ENCODE measurements at regions not wholly inside any gene's neighbourhood (a gene's known extent, or its start where the extent isn't known, plus 50 kb on each side); places are given as distances from the start of the nearest gene placed in this dataset.

DNA sequence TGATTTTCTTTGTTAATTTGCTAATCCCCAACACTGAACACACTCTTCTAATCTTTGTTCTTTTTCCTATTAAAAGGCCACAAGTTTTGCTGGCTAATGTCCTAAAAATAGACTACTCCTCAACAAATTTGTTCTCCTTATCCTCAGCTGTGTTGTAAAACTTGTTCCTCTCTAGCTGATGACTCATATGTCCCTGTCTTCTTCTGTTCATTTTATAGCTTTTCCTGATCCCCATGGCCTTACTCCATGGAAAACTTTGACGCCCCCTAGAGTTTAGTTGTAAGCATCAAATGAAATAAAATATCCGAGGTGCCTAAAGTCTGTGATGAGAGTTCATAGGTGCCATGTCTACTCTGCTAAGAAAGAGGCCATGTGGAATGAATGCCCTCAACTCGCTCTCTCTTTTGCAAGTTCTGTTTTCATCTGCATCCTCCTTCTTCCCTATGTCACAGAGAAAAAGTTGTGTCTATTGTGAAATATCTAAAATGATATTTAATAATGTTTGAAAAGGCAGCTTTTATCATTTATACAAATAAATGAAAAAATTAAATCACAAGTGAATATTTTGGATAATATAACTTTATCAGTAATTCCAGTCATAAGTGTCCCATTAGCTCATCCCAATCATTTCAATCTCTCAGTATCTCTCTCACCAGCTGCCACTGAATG lies 237.9 kb downstream of the IPO8 start:
- ATAC-seq = no peak

DNA sequence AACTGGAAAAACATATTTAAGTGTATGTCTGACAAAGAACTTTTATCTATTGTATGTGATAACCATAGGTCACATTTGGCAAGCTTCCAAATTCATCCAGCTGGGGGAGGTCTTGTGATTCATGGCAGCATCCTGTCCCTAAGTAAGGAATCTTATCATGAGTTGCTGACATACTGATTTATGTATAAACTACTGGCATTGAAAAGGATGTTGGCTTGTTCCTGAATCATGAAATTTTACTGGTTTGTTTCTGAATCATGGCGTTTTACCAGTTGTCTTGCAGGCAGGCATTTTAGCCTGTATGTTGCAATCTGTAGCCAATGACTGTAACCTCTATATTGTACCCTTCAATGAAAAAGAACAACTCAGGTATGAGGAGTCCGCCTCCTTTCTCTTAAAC lies 244.8 kb downstream of the IPO8 start:
- no peaks in the 10 kb centered on the region for H3K36me3 Mint-ChIP-seq
- peaks cover 9 to 12% of the 10 kb centered on the region in 2 donors for H3K9me3 Mint-ChIP-seq
- ATAC-seq (no peak), DNase-seq (ENCODE audit: low spot score in 2 of 2) (no peak)
- H3K27ac Mint-ChIP-seq = no peak overlapping the region

More for the DNA sequence above, 237.9 kb downstream of the IPO8 start:
- H3K27ac Mint-ChIP-seq = no peak overlapping the region
- no peak for DNase-seq (ENCODE audit: low spot score in 2 of 2)
- H3K36me3 Mint-ChIP-seq = no peaks in the 10 kb centered on the region
- peaks cover 5 to 13% of the 10 kb centered on the region in 2 donors for H3K9me3 Mint-ChIP-seq

DNA sequence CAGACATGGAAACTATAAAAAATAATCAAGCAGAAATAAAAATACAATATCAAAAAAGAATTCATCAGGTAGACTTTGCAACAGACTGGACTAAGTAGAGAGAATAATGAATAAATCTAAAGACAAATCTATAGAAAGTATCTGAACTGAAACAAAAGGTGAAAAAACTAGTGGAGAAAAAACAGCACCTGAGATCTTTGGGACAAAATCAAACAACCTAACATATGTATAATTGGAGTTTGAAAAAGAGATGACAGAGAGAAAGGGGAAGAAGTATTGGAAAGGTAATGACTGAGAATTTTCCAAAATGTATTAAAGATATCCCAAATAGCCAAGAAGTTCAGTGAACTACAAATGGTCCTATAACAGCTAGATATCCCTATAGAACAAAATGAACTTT lies 245.4 kb downstream of the IPO8 start:
- Mint-ChIP-seq H3K36me3 (no peaks in the 10 kb centered on the region), H3K27ac (no peak overlapping the region), H3K9me3 (peaks cover 9 to 12% of the 10 kb centered on the region in 2 donors)
- DNase-seq (ENCODE audit: low spot score in 2 of 2) = no peak
- no peak for ATAC-seq

GRCh38 chr12:30448038-30448437 lies 247.6 kb downstream of the IPO8 start:
- no peaks in the 10 kb centered on the region for H3K36me3 Mint-ChIP-seq
- no peak for DNase-seq (ENCODE audit: low spot score in 2 of 2)
- ATAC-seq = no peak
- peaks cover 9 to 12% of the 10 kb centered on the region in 2 donors for H3K9me3 Mint-ChIP-seq
- H3K27ac Mint-ChIP-seq = peak overlapping the region in 1 of 2 donors; percentile 1

DNA sequence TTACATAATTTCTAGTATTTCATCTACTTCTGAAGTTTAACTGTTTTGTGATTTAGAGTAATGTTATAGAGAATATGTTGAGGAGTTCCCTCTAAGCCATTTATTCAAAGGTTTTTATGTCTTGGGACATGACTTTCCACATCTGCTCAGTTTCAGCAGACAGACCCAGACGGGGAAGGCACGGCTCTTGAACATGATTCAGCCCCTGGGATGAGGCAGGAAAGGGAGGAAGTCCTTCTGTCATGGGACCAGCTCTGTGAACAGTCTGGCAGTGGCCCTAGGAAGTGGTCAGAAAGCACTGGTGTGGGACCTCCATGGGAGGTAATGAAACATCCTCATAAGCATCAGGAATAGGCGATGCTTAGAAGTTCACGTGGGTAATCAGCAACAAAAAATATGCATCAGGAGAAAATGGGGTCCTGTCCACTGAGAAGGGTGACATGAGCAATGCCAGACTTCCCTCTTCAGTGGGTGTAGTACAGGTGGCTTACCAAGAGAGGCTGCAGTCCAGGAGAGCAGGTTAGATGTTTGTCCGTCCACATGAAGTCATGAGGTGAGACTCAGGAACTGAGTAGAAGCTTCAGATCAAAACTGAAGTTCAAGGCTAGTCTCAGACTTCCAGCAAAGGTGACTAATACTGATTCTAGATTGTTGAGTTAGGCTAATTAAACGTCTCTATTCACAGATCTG lies 248.5 kb downstream of the IPO8 start:
- Mint-ChIP-seq H3K27ac (no peak overlapping the region), H3K9me3 (peaks cover 5 to 9% of the 10 kb centered on the region in 2 donors), H3K36me3 (no peaks in the 10 kb centered on the region)
- DNase-seq (ENCODE audit: low spot score in 2 of 2) = no peak
- no peak for ATAC-seq

DNA sequence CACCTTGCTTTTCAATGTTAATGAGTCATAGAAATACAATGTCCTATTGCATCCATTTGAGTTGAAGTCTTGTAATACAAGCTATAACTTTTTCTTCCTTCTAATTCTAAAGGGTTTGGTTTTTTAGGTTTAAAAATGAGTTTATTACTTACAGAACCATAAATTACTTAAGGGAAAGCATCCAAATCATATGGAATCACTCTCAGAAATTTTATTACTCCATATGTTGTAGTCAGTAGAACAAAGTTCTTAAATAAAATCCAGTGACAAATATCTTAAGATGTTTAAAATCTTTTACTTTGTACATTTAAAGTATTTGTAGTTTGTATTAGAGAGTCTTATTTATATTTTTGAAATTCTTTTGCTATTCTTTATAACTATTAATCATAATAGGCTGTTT lies 253.2 kb downstream of the IPO8 start:
- Mint-ChIP-seq H3K9me3 (no peaks in the 10 kb centered on the region), H3K27ac (no peak overlapping the region), H3K36me3 (no peaks in the 10 kb centered on the region)
- ATAC-seq (no peak), DNase-seq (ENCODE audit: low spot score in 2 of 2) (no peak)

- Mint-ChIP-seq H3K36me3 (peaks cover 0 to 5% of the 10 kb centered on the region in 2 donors), H3K27ac (no peak overlapping the region), H3K9me3 (peaks cover 0 to 4% of the 10 kb centered on the region in 2 donors)
- no peak for ATAC-seq
- no peak for DNase-seq (ENCODE audit: low spot score in 2 of 2)
Observed at GRCh38 chr12:30440826-30441602, 254.7 kb downstream of the IPO8 start.

GRCh38 chr12:30439201-30439600 lies 256.5 kb downstream of the IPO8 start:
- peaks cover 0 to 5% of the 10 kb centered on the region in 2 donors for H3K36me3 Mint-ChIP-seq
- no peak for DNase-seq (ENCODE audit: low spot score in 2 of 2)
- no peak for ATAC-seq
- no peak overlapping the region for H3K27ac Mint-ChIP-seq
- H3K9me3 Mint-ChIP-seq = peaks cover 0 to 4% of the 10 kb centered on the region in 2 donors

DNA sequence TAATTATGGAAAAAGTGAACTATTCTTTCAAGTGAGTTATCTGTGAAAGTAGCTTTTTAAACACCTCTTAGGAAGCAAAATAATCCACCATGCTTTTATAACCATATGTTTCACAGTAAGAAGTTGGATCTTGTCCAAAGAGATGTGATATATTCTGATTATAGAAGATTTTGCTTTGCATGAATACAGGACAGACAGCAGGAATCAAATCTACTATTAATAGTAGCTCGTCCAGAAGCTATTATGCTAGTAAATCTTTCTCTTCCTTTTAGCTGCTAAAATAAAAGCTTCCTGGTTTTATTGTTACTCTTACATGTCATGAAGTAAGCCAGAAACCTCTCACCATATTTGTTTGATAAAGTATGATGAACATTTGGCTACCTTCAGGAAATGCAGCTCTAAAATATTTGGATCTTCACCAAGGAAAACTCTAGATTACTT lies 257.0 kb downstream of the IPO8 start:
- Mint-ChIP-seq H3K27ac (no peak overlapping the region), H3K9me3 (peaks cover 0 to 4% of the 10 kb centered on the region in 2 donors), H3K36me3 (peaks cover 0 to 5% of the 10 kb centered on the region in 2 donors)
- no peak for ATAC-seq
- no peak for DNase-seq (ENCODE audit: low spot score in 2 of 2)

DNA sequence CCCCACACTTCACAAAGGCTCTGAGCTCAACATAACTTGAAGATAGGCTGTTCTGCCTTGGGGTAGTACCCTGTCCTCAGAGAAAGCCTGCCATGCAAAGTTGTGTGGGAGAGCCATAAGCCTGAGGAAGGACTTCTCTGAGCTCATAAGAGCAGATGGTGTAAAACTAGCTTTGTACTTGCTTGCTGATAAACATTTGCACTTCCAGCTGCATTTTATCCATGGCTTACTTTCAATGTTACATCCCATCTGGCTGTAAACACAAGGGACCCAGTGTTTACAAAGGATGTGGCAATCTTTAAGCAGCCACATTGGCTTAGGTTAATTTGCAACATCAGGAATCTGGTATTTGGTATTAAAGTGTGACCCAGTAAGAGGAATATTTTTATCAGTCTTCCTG lies 258.1 kb downstream of the IPO8 start:
- DNase-seq (ENCODE audit: low spot score in 2 of 2) (no peak), ATAC-seq (no peak)
- no peak overlapping the region for H3K27ac Mint-ChIP-seq
- H3K36me3 Mint-ChIP-seq = peaks cover 0 to 5% of the 10 kb centered on the region in 2 donors
- H3K9me3 Mint-ChIP-seq = peaks cover 0 to 4% of the 10 kb centered on the region in 2 donors

DNA sequence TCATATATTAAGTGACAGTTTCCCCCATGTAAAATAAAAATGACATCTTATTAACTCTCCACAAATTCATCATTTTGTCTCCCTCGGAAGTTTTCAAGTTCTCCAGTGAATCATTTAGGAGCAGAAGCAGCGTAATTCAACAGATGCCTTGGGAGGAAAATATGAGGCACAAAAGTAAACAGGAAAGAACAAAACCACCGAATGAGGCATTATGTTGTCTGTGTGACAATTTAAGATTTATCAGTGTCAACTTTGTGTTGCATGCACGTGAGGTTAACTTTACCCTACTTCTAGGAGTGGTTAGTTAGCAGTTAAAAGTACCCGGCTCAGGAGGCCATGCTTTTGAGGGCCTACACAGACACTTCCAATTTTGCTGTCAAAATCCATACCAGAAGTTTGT lies 258.6 kb downstream of the IPO8 start:
- ATAC-seq (no peak), DNase-seq (ENCODE audit: low spot score in 2 of 2) (no peak)
- Mint-ChIP-seq H3K9me3 (peaks cover 0 to 4% of the 10 kb centered on the region in 2 donors), H3K36me3 (peaks cover 0 to 5% of the 10 kb centered on the region in 2 donors), H3K27ac (no peak overlapping the region)

DNA sequence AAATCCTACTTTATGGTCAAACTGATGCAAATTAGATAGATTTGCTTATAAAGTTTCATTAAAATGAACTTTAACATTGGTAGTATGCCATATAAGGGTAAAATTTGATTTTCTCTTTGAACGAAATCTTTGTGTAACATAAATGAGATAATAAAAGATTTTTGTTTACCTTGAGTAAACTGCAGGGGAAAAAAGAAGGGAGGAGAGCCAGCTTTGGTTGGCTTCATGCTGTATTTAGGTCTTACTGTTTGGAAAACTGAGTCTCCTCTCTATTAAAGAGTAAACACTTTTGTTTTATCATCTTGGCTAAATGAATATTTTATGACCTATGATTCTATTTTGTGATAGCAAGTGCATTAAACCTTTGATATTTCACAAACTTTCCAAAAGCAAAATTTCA lies 267.6 kb downstream of the IPO8 start:
- no peak for DNase-seq (ENCODE audit: low spot score in 2 of 2)
- Mint-ChIP-seq H3K27ac (no peak overlapping the region), H3K36me3 (no peaks in the 10 kb centered on the region), H3K9me3 (peaks cover 8 to 18% of the 10 kb centered on the region in 2 donors)
- no peak for ATAC-seq

DNA sequence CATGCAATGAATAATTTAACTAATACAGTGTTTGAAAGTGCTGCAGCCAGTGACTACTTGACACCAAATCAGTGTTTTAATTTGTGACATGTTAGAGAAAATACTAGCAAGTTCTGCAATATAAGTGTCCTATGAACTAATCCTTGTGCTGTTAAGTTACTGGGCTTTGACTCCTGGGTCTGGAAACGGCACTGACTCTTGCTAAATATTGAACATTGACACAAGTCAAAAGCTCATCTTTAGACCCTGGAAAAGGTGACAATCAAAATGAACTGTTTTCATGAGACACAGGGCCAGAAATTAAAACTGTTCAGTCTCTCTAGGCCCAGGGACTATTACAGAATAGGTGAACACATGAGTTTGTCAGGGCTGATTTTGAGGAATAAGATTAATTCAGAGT lies 268.1 kb downstream of the IPO8 start:
- ATAC-seq (no peak), DNase-seq (ENCODE audit: low spot score in 2 of 2) (no peak)
- H3K36me3 Mint-ChIP-seq = no peaks in the 10 kb centered on the region
- peaks cover 8 to 23% of the 10 kb centered on the region in 2 donors for H3K9me3 Mint-ChIP-seq
- no peak overlapping the region for H3K27ac Mint-ChIP-seq

- no peaks in the 10 kb centered on the region for H3K36me3 Mint-ChIP-seq
- no peak overlapping the region for H3K27ac Mint-ChIP-seq
- no peak for ATAC-seq
Observed at GRCh38 chr12:30425445-30425844, 270.2 kb downstream of the IPO8 start.

GRCh38 chr12:30423330-30423729 lies 272.3 kb downstream of the IPO8 start:
- ATAC-seq = no peak
- DNase-seq (ENCODE audit: low spot score in 2 of 2) = no peak
- no peak overlapping the region for H3K27ac Mint-ChIP-seq
- H3K9me3 Mint-ChIP-seq = peaks cover 8 to 18% of the 10 kb centered on the region in 2 donors
- no peaks in the 10 kb centered on the region for H3K36me3 Mint-ChIP-seq

More at GRCh38 chr12:30425445-30425844, 270.2 kb downstream of the IPO8 start:
- peaks cover 8 to 22% of the 10 kb centered on the region in 2 donors for H3K9me3 Mint-ChIP-seq
- no peak for DNase-seq (ENCODE audit: low spot score in 2 of 2)

DNA sequence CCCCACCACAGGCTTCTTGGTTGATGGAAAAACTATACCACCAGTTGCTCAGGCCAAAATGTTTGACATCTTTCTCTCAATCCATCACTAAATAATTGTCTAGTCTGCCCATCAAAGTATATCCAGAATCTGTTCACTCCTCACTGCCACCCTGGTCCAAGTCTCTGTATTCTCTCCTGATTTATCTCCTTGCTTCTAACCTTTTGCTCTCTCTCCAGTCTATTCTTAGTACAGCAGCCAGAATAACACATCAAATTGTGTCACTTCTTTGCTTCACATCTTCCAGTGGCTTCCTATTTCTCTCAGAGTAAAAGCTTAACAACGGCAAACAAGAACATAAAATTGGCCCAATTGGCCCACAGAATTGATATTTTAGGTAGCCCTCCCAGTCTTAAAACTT lies 272.8 kb downstream of the IPO8 start:
- Mint-ChIP-seq H3K27ac (no peak overlapping the region), H3K9me3 (peaks cover 8 to 19% of the 10 kb centered on the region in 2 donors), H3K36me3 (no peaks in the 10 kb centered on the region)
- DNase-seq (ENCODE audit: low spot score in 2 of 2) = no peak
- no peak for ATAC-seq

DNA sequence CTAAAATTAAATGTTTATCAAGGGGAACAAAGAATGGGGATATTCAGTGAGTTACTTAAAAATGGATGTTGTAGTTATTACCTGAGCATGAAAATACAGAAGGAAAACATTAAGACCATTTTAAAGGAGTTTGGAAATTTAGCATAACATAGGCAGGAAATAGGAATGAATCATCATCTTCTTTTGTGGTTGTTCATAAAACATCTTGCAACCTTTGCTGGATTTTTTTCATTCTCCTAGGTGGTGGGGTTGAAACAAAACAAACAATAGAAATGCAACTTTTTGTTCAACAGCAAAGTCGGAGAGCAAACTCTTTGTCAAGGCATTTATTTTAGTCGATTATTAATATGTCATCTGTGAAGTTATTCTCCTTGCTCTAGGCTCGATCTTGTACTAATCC lies 275.1 kb downstream of the IPO8 start:
- no peak for ATAC-seq
- no peak overlapping the region for H3K27ac Mint-ChIP-seq
- no peaks in the 10 kb centered on the region for H3K36me3 Mint-ChIP-seq
- H3K9me3 Mint-ChIP-seq = peaks cover 8 to 19% of the 10 kb centered on the region in 2 donors
- DNase-seq (ENCODE audit: low spot score in 2 of 2) = no peak

Data from activated naive CD4-positive, alpha-beta T cell treated with anti-CD3 and anti-CD28 coated beads, Interleukin-2, amount 50 U/mL, for 72 hours (primary cell).